NCI-H446 treated with DMSO at 0.1 percent for 48 hours (cell line): ENCODE measurements at regions not wholly inside any gene's neighbourhood (a gene's known extent, or its start where the extent isn't known, plus 50 kb on each side); places are given as distances from the start of the nearest gene placed in this dataset.

Experiments
- DNase-seq: peaks from one replicate; lab custom pipeline; 2025; lab: John Stamatoyannopoulos, UW

DNA sequence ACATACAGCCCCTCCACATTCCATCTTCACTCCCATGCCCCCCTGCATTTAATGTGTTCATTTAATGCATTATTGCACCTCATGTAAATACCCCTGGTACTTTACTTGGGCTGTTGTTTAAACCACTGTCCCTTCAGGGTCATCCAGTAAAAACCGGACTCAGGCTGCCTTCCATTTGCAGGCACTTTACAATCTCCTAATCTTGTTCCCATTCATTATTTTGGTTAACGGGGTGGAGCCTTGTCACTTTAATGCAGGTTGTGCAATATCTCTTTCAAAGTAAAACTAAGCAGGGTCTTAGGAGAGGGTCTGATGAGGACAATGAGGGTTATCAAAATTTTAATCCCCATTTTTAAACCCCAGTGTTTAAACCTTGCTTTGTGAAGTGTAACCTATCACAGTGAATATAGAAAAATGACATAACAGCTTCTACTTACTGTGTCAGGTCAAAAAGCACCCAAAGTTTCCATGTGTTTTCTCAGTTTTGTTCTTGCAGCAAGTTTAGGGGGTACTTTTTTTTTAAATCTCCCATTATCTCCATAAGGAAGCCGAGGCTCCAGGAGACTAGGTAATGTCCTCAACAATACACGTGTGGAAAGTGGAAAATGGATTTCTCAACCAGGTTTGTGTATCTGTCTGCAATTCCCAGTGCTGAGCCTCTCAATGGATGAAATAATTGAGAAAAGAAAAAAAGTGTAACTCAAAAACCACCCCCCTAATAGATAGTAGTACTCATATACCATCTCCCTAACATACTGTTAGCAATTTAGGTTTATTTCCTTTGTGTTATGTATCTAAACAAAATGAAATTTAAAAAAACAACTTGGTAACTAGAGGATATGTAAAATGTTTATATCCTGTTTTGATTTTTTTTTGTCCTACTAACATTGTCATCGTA is 54.2 kb upstream of the SPRY4 start:
- no peak for DNase-seq

GRCh38 chr5:142375944-142376411 is 51.2 kb upstream of the SPRY4 start:
- no peak for DNase-seq
